GM23338 (cell line): ENCODE measurements at regions not wholly inside any gene's neighbourhood (a gene's known extent, or its start where the extent isn't known, plus 50 kb on each side); places are given as distances from the start of the nearest gene placed in this dataset.

Source experiments
- ATAC-seq: fragments of 200-7000 bp; cut with Tn5 transposase; 3 replicates; pipeline ENCODE4 v1.9.1; 2020
- DNase-seq: peaks from one replicate; pipeline ENCODE4 v3.0.0-alpha.2; 2015; ENCODE audit warnings: low spot score
- H2AFZ ChIP-seq: fragments of 200-600 bp; sonication (generic); 2 replicates; pipeline ENCODE4 v1.8.0; 2016; ENCODE audit warnings: antibody characterized with exemption, mild to moderate bottlenecking, moderate library complexity
- H3F3A ChIP-seq: fragments of 200-600 bp; sonication (generic); replicated peaks from 2 replicates; pipeline ENCODE4 v1.8.0; 2017; ENCODE audit warnings: antibody characterized with exemption, mixed run types, low read depth
- H3K27ac ChIP-seq: fragments of 200-600 bp; sonication (generic); 2 replicates; pipeline ENCODE4 v1.6.1; 2016; ENCODE audit warnings: low read depth
- H3K27me3 ChIP-seq: fragments of 200-600 bp; sonication (generic); 2 replicates; pipeline ENCODE4 v1.8.0; 2016; ENCODE audit warnings: mild to moderate bottlenecking, mixed run types, moderate library complexity; ENCODE audit not compliant: insufficient read depth
- H3K36me3 ChIP-seq: fragments of 200-600 bp; sonication (generic); 2 replicates; pipeline ENCODE4 v1.8.0; 2016; ENCODE audit warnings: mild to moderate bottlenecking; ENCODE audit not compliant: insufficient read depth
- H3K4me1 ChIP-seq: fragments of 200-600 bp; sonication (generic); 2 replicates; pipeline ENCODE4 v1.8.0; 2016; ENCODE audit warnings: mild to moderate bottlenecking, moderate library complexity; ENCODE audit not compliant: insufficient read depth
- H3K4me2 ChIP-seq: fragments of 200-600 bp; sonication (generic); 2 replicates; pipeline ENCODE4 v1.7.1; 2017; ENCODE audit warnings: mixed run types
- H3K4me3 ChIP-seq: fragments of 200-600 bp; sonication (generic); 2 replicates; pipeline ENCODE4 v1.6.1; 2016; ENCODE audit warnings: mixed run types
- H3K79me2 ChIP-seq: fragments of 200-600 bp; sonication (generic); replicated peaks from 2 replicates; pipeline ENCODE4 v1.8.0; 2017; ENCODE audit warnings: mild to moderate bottlenecking; ENCODE audit not compliant: insufficient read depth
- H3K9me2 ChIP-seq: fragments of 200-600 bp; sonication (generic); 2 replicates; pipeline ENCODE4 v1.8.0; 2017; ENCODE audit not compliant: insufficient read depth
- H4K20me1 ChIP-seq: fragments of 200-600 bp; sonication (generic); replicated peaks from 2 replicates; pipeline ENCODE4 v1.8.0; 2017; ENCODE audit warnings: mild to moderate bottlenecking; ENCODE audit not compliant: insufficient read depth
- H3K27ac Mint-ChIP-seq: 2 replicates; pipeline ENCODE4 v1.8.0; 2020; ENCODE audit warnings: inconsistent platforms, mild to moderate bottlenecking, moderate library complexity, mixed read lengths
- H3K27me3 Mint-ChIP-seq: 3 replicates; pipeline ENCODE4 v1.8.0; 2022; ENCODE audit warnings: low read depth, mild to moderate bottlenecking, moderate library complexity, mixed read lengths, inconsistent platforms; ENCODE audit not compliant: insufficient read depth, poor library complexity
- H3K36me3 Mint-ChIP-seq: 3 replicates; pipeline ENCODE4 v1.8.0; 2021; ENCODE audit warnings: low read depth, mild to moderate bottlenecking, inconsistent platforms, moderate library complexity, mixed read lengths
- H3K4me1 Mint-ChIP-seq: 3 replicates; pipeline ENCODE4 v1.8.0; 2020; ENCODE audit warnings: mild to moderate bottlenecking, inconsistent platforms, mixed read lengths
- H3K4me3 Mint-ChIP-seq: 3 replicates; pipeline ENCODE4 v1.8.0; 2021; ENCODE audit warnings: moderate library complexity, mild to moderate bottlenecking, inconsistent platforms, mixed read lengths
- H3K9me3 Mint-ChIP-seq: 3 replicates; pipeline ENCODE4 v1.8.0; 2020; ENCODE audit warnings: moderate library complexity, mild to moderate bottlenecking, inconsistent platforms, mixed read lengths
- CREB1 ChIP-seq: fragments of 250-450 bp; sonication (Bioruptor Pico); IDR thresholded peaks from 2 replicates; pipeline ENCODE4 v1.5.0; 2020; ENCODE audit warnings: low read depth, mild to moderate bottlenecking, moderate library complexity
- EZH2 ChIP-seq: fragments of 200-600 bp; sonication (generic); IDR thresholded peaks from one replicate; pipeline ENCODE4 v1.8.0; 2017; ENCODE audit warnings: antibody characterized with exemption, mild to moderate bottlenecking, low read depth; ENCODE audit not compliant: unreplicated experiment
- EZH2phosphoT487 ChIP-seq: fragments of 200-600 bp; sonication (generic); IDR thresholded peaks from one replicate; pipeline ENCODE4 v1.8.1; 2018; ENCODE audit warnings: antibody characterized with exemption; ENCODE audit not compliant: unreplicated experiment
- JUNB ChIP-seq: IDR thresholded peaks from one replicate; pipeline ENCODE4 v1.6.1; 2016; ENCODE audit warnings: antibody characterized with exemption; ENCODE audit not compliant: unreplicated experiment
- NANOG ChIP-seq: IDR thresholded peaks from 2 replicates; pipeline ENCODE4 v1.6.1; 2016; ENCODE audit warnings: antibody characterized with exemption, borderline replicate concordance
- POLR2AphosphoS5 ChIP-seq: IDR thresholded peaks from 2 replicates; pipeline ENCODE4 v1.6.1; 2016; ENCODE audit warnings: antibody characterized with exemption, low read depth
- STAT1 ChIP-seq: IDR thresholded peaks from one replicate; pipeline ENCODE4 v1.6.1; 2016; ENCODE audit warnings: antibody characterized with exemption; ENCODE audit not compliant: unreplicated experiment
- ZNF114 ChIP-seq: fragments of 250-450 bp; sonication (Bioruptor Pico); IDR thresholded peaks from 2 replicates; pipeline ENCODE4 v1.5.0; 2020; ENCODE audit warnings: mild to moderate bottlenecking, moderate library complexity
- TF ChIP-seq, protein P1 (sequence below): fragments of 250-450 bp; sonication (Bioruptor Pico); IDR thresholded peaks from 2 replicates; pipeline ENCODE4 v1.5.0; 2020; ENCODE audit warnings: mild to moderate bottlenecking, moderate library complexity
- TF ChIP-seq, protein P2 (sequence below): IDR thresholded peaks from one replicate; pipeline ENCODE4 v1.6.1; 2018; ENCODE audit warnings: antibody characterized with exemption; ENCODE audit not compliant: unreplicated experiment
- TF ChIP-seq, protein P3 (sequence below): IDR thresholded peaks from 2 replicates; pipeline ENCODE4 v1.6.1; 2016; ENCODE audit warnings: antibody characterized with exemption

DNA sequence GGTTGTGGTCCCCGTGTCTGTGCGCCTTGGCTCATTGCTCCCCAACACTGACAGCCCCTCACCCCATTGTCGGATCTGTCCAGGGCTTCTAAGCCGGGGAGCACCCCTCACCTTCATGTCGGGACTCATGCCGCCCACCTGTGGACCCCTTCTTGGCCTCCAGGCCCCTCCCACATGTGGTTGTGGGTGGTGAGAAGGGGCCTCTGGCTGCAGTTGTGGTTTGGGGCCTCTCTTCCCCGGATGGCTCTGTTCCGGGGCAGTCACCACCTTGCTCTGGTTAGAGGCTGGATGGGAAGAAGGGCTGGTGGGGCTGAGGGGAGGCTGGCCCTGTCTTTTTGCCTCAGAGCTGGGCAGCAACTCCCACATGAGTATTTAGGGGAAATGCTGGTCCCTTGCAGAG lies 158.6 kb upstream of the C1orf174 start:
- TF ChIP-seq POLR2AphosphoS5 = no peak
- no peak for TF ChIP-seq ZNF114 (CRISPR knock-in tag)
- TF ChIP-seq NANOG = no peak
- TF ChIP-seq JUNB = no peak
- TF ChIP-seq EZH2phosphoT487 = no peak
- TF ChIP-seq EZH2 = no peak
- Histone ChIP-seq H3K4me2 (no peak overlapping the region), H2AFZ (no peak overlapping the region), H3F3A (no peaks in the 10 kb centered on the region), H3K27me3 (no peaks in the 10 kb centered on the region), H3K4me3 (no peak overlapping the region), H3K36me3 (no peaks in the 10 kb centered on the region), H3K9me2 (no peaks in the 10 kb centered on the region), H4K20me1 (no peaks in the 10 kb centered on the region), H3K4me1 (no peaks in the 10 kb centered on the region), H3K79me2 (no peaks in the 10 kb centered on the region), H3K27ac (no peak overlapping the region)
- DNase-seq (no peak), ATAC-seq (no peak)
- H3K36me3 Mint-ChIP-seq = peaks cover 11% of the 10 kb centered on the region; the same call in 2 of the 3 replicates
- no peaks in the 10 kb centered on the region for H3K4me1 Mint-ChIP-seq
- no peak overlapping the region for H3K4me3 Mint-ChIP-seq
- H3K27me3 Mint-ChIP-seq = peaks cover 10% of the 10 kb centered on the region
- H3K27ac Mint-ChIP-seq = no peak overlapping the region
- peaks cover 84% of the 10 kb centered on the region for H3K9me3 Mint-ChIP-seq

DNA sequence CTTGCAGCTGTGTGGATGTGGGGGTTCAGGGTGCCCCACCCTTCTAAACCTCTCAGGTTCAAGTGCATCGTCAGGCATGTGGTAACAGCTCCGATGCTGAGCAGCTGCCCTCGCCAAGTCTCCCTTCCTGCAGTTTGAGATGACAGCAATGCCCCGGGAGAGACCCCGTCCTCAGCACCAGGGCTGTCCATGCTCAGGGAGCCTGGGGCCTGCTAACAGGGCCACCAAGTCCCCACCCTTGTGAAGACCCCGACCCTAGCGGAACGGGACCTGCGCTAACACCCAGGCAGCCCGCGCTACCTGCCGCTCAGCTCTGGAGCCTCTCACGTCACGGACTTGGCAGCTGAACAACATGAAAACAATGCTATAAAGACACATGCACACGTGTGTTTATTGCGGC lies 159.2 kb upstream of the C1orf174 start:
- Histone ChIP-seq H2AFZ (no peak overlapping the region), H3K4me1 (no peaks in the 10 kb centered on the region), H3K4me3 (no peak overlapping the region), H3K27ac (no peak overlapping the region), H3K27me3 (no peaks in the 10 kb centered on the region), H3F3A (no peaks in the 10 kb centered on the region), H3K36me3 (no peaks in the 10 kb centered on the region), H3K9me2 (no peaks in the 10 kb centered on the region), H3K79me2 (no peaks in the 10 kb centered on the region), H3K4me2 (no peak overlapping the region), H4K20me1 (no peaks in the 10 kb centered on the region)
- TF ChIP-seq ZNF114 (CRISPR knock-in tag) (no peak), JUNB (no peak), EZH2phosphoT487 (no peak), NANOG (no peak), CREB1 (CRISPR knock-in tag) (no peak), STAT1 (no peak), EZH2 (no peak), POLR2AphosphoS5 (no peak)
- TF ChIP-seq, protein P1, sequence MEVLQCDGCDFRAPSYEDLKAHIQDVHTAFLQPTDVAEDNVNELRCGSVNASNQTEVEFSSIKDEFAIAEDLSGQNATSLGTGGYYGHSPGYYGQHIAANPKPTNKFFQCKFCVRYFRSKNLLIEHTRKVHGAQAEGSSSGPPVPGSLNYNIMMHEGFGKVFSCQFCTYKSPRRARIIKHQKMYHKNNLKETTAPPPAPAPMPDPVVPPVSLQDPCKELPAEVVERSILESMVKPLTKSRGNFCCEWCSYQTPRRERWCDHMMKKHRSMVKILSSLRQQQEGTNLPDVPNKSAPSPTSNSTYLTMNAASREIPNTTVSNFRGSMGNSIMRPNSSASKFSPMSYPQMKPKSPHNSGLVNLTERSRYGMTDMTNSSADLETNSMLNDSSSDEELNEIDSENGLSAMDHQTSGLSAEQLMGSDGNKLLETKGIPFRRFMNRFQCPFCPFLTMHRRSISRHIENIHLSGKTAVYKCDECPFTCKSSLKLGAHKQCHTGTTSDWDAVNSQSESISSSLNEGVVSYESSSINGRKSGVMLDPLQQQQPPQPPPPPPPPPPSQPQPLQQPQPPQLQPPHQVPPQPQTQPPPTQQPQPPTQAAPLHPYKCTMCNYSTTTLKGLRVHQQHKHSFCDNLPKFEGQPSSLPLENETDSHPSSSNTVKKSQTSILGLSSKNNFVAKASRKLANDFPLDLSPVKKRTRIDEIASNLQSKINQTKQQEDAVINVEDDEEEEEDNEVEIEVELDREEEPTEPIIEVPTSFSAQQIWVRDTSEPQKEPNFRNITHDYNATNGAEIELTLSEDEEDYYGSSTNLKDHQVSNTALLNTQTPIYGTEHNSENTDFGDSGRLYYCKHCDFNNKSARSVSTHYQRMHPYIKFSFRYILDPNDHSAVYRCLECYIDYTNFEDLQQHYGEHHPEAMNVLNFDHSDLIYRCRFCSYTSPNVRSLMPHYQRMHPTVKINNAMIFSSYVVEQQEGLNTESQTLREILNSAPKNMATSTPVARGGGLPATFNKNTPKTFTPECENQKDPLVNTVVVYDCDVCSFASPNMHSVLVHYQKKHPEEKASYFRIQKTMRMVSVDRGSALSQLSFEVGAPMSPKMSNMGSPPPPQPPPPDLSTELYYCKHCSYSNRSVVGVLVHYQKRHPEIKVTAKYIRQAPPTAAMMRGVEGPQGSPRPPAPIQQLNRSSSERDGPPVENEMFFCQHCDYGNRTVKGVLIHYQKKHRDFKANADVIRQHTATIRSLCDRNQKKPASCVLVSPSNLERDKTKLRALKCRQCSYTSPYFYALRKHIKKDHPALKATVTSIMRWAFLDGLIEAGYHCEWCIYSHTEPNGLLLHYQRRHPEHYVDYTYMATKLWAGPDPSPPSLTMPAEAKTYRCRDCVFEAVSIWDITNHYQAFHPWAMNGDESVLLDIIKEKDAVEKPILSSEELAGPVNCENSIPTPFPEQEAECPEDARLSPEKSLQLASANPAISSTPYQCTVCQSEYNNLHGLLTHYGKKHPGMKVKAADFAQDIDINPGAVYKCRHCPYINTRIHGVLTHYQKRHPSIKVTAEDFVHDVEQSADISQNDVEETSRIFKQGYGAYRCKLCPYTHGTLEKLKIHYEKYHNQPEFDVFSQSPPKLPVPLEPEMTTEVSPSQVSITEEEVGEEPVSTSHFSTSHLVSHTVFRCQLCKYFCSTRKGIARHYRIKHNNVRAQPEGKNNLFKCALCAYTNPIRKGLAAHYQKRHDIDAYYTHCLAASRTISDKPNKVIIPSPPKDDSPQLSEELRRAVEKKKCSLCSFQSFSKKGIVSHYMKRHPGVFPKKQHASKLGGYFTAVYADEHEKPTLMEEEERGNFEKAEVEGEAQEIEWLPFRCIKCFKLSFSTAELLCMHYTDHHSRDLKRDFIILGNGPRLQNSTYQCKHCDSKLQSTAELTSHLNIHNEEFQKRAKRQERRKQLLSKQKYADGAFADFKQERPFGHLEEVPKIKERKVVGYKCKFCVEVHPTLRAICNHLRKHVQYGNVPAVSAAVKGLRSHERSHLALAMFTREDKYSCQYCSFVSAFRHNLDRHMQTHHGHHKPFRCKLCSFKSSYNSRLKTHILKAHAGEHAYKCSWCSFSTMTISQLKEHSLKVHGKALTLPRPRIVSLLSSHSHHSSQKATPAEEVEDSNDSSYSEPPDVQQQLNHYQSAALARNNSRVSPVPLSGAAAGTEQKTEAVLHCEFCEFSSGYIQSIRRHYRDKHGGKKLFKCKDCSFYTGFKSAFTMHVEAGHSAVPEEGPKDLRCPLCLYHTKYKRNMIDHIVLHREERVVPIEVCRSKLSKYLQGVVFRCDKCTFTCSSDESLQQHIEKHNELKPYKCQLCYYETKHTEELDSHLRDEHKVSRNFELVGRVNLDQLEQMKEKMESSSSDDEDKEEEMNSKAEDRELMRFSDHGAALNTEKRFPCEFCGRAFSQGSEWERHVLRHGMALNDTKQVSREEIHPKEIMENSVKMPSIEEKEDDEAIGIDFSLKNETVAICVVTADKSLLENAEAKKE (CRISPR knock-in tag) = no peak
- TF ChIP-seq, protein P2, sequence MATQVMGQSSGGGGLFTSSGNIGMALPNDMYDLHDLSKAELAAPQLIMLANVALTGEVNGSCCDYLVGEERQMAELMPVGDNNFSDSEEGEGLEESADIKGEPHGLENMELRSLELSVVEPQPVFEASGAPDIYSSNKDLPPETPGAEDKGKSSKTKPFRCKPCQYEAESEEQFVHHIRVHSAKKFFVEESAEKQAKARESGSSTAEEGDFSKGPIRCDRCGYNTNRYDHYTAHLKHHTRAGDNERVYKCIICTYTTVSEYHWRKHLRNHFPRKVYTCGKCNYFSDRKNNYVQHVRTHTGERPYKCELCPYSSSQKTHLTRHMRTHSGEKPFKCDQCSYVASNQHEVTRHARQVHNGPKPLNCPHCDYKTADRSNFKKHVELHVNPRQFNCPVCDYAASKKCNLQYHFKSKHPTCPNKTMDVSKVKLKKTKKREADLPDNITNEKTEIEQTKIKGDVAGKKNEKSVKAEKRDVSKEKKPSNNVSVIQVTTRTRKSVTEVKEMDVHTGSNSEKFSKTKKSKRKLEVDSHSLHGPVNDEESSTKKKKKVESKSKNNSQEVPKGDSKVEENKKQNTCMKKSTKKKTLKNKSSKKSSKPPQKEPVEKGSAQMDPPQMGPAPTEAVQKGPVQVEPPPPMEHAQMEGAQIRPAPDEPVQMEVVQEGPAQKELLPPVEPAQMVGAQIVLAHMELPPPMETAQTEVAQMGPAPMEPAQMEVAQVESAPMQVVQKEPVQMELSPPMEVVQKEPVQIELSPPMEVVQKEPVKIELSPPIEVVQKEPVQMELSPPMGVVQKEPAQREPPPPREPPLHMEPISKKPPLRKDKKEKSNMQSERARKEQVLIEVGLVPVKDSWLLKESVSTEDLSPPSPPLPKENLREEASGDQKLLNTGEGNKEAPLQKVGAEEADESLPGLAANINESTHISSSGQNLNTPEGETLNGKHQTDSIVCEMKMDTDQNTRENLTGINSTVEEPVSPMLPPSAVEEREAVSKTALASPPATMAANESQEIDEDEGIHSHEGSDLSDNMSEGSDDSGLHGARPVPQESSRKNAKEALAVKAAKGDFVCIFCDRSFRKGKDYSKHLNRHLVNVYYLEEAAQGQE = no peak
- TF ChIP-seq, protein P3, sequence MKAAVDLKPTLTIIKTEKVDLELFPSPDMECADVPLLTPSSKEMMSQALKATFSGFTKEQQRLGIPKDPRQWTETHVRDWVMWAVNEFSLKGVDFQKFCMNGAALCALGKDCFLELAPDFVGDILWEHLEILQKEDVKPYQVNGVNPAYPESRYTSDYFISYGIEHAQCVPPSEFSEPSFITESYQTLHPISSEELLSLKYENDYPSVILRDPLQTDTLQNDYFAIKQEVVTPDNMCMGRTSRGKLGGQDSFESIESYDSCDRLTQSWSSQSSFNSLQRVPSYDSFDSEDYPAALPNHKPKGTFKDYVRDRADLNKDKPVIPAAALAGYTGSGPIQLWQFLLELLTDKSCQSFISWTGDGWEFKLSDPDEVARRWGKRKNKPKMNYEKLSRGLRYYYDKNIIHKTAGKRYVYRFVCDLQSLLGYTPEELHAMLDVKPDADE = no peak
- no peak overlapping the region for H3K27ac Mint-ChIP-seq
- H3K27me3 Mint-ChIP-seq = peaks cover 9% of the 10 kb centered on the region
- peaks cover 80% of the 10 kb centered on the region for H3K9me3 Mint-ChIP-seq
- no peak overlapping the region for H3K4me3 Mint-ChIP-seq
- peaks cover 11% of the 10 kb centered on the region; the same call in 2 of the 3 replicates for H3K36me3 Mint-ChIP-seq
- DNase-seq (no peak), ATAC-seq (no peak)
- H3K4me1 Mint-ChIP-seq = no peaks in the 10 kb centered on the region
